Inferior parietal cortex (tissue), 1 donor: ENCODE measurements at regions not wholly inside any gene's neighbourhood (a gene's known extent, or its start where the extent isn't known, plus 50 kb on each side); places are given as distances from the start of the nearest gene placed in this dataset.

Source experiments
- DNase-seq: peaks from one replicate; pipeline ENCODE4 v3.0.0-alpha.2; 2016; ENCODE audit errors: extremely low spot score

GRCh38 chr12:127712561-127712960 lies 554.4 kb upstream of the TMEM132C start:
- DNase-seq = no peak

GRCh38 chr12:127716166-127716565 lies 550.8 kb upstream of the TMEM132C start:
- DNase-seq = no peak

- DNase-seq = no peak
Observed at GRCh38 chr12:127717278-127717677, 549.7 kb upstream of the TMEM132C start.

- no peak for DNase-seq
Observed at GRCh38 chr12:127720334-127720733, 546.6 kb upstream of the TMEM132C start.

- DNase-seq = no peak
Observed at GRCh38 chr12:127722611-127723010, 544.4 kb upstream of the TMEM132C start.

GRCh38 chr12:127723251-127723650 lies 543.7 kb upstream of the TMEM132C start:
- DNase-seq = no peak

- no peak for DNase-seq
Observed at GRCh38 chr12:127726671-127727315, 540.2 kb upstream of the TMEM132C start.

GRCh38 chr12:127728285-127728684 lies 538.7 kb upstream of the TMEM132C start:
- DNase-seq = no peak

GRCh38 chr12:127728729-127729128 lies 538.2 kb upstream of the TMEM132C start:
- DNase-seq = no peak

- DNase-seq = no peak
Observed at GRCh38 chr12:127729381-127729780, 537.6 kb upstream of the TMEM132C start.

- no peak for DNase-seq
Observed at GRCh38 chr12:127731657-127732056, 535.3 kb upstream of the TMEM132C start.

GRCh38 chr12:127742231-127742630 lies 524.7 kb upstream of the TMEM132C start:
- no peak for DNase-seq

- DNase-seq = no peak
Observed at GRCh38 chr12:127745469-127746212, 521.3 kb upstream of the TMEM132C start.

GRCh38 chr12:127749416-127749815 lies 517.6 kb upstream of the TMEM132C start:
- DNase-seq = no peak

GRCh38 chr12:127750076-127750840 lies 516.7 kb upstream of the TMEM132C start:
- DNase-seq = peak; percentile 51

- DNase-seq = no peak
Observed at GRCh38 chr12:127752802-127753201, 514.2 kb upstream of the TMEM132C start.

GRCh38 chr12:127760357-127760756 lies 506.6 kb upstream of the TMEM132C start:
- DNase-seq = no peak

- no peak for DNase-seq
Observed at GRCh38 chr12:127760996-127761395, 506.0 kb upstream of the TMEM132C start.

GRCh38 chr12:127761880-127762279 lies 505.1 kb upstream of the TMEM132C start:
- DNase-seq = peak; percentile 59

- DNase-seq = no peak
Observed at GRCh38 chr12:127767656-127768055, 499.3 kb upstream of the TMEM132C start.

GRCh38 chr12:127770118-127770517 lies 496.9 kb upstream of the TMEM132C start:
- no peak for DNase-seq

GRCh38 chr12:127771546-127771945 lies 495.4 kb upstream of the TMEM132C start:
- DNase-seq = no peak

- DNase-seq = no peak
Observed at GRCh38 chr12:127773520-127773919, 493.4 kb upstream of the TMEM132C start.
